ENCODE measurements at regions not wholly inside any gene's neighbourhood (a gene's known extent, or its start where the extent isn't known, plus 50 kb on each side); places are given as distances from the start of the nearest gene placed in this dataset.

GRCh38 chr5:29229461-29229860, 1964.0 kb upstream of the CDH6 start:
- Histone ChIP-seq H3K9me3 (no peaks in the 10 kb centered on the region), H3K27ac (ENCODE audit: low read depth in 2 of 2, low read length in 1 of 2) (no peak overlapping the region), H3K4me3 (ENCODE audit: low read depth in 2 of 2, low read length in 1 of 2) (no peak overlapping the region), H3K9me2 (no peaks in the 10 kb centered on the region), H3K79me2 (ENCODE audit: insufficient read depth) (no peaks in the 10 kb centered on the region), H3K4me1 (ENCODE audit: control insufficient read depth in 1 of 2, insufficient read depth in 2 of 2, low read depth in 1 of 2, low read length in 1 of 2) (no peaks in the 10 kb centered on the region), H3K27me3 (ENCODE audit: insufficient read depth) (no peaks in the 10 kb centered on the region), H2AFZ (ENCODE audit: low read depth) (no peak overlapping the region), H3K36me3 (replicated peaks in 1 of 2; ENCODE audit: control insufficient read depth in 1 of 2, insufficient read depth in 2 of 2, low read length in 1 of 2) (no peaks in the 10 kb centered on the region), H3K9ac (no peak overlapping the region), H3K4me2 (no peak overlapping the region), H3F3A (replicated peaks; ENCODE audit: insufficient read depth) (no peaks in the 10 kb centered on the region), H4K20me1 (ENCODE audit: insufficient read depth) (no peaks in the 10 kb centered on the region)
- ChIA-PET POLR2A (no interaction called here), CTCF (no interaction called here)
- TF ChIP-seq CTCF (IDR thresholded peaks at IDR 0.05) (no peak), NRF1 (IDR thresholded peaks at IDR 0.05; ENCODE audit: low read depth, low read length) (no peak), SIN3A (IDR thresholded peaks at IDR 0.05; ENCODE audit: borderline replicate concordance, low read depth, low read length) (no peak), EP300 (IDR thresholded peaks at IDR 0.05; ENCODE audit: borderline replicate concordance in 1 of 2, low read depth in 1 of 2, low read length in 1 of 2) (no peak), TCF12 (IDR thresholded peaks at IDR 0.05) (no peak), EZH2phosphoT487 (IDR thresholded peaks at IDR 0.05; ENCODE audit: borderline replicate concordance, low read depth) (no peak), YY1 (IDR thresholded peaks at IDR 0.05; ENCODE audit: low read depth) (no peak)
- no peak for DNase-seq
- WGBS (ENCODE audit: low lambda C conversion rate) = 10% methylated on average over 2 of the region's 2 CpGs

- Histone ChIP-seq H2AFZ (ENCODE audit: low read depth) (no peak overlapping the region), H3K9me3 (no peaks in the 10 kb centered on the region), H3F3A (replicated peaks; ENCODE audit: insufficient read depth) (no peaks in the 10 kb centered on the region), H3K27ac (ENCODE audit: low read depth in 2 of 2, low read length in 1 of 2) (no peak overlapping the region), H3K9ac (no peak overlapping the region), H3K9me2 (no peaks in the 10 kb centered on the region), H3K79me2 (ENCODE audit: insufficient read depth) (no peaks in the 10 kb centered on the region), H3K27me3 (ENCODE audit: insufficient read depth) (no peaks in the 10 kb centered on the region), H3K4me2 (no peak overlapping the region), H3K4me3 (ENCODE audit: low read depth in 2 of 2, low read length in 1 of 2) (no peak overlapping the region), H3K36me3 (replicated peaks in 1 of 2; ENCODE audit: control insufficient read depth in 1 of 2, insufficient read depth in 2 of 2, low read length in 1 of 2) (no peaks in the 10 kb centered on the region), H3K4me1 (ENCODE audit: control insufficient read depth in 1 of 2, insufficient read depth in 2 of 2, low read depth in 1 of 2, low read length in 1 of 2) (no peaks in the 10 kb centered on the region), H4K20me1 (ENCODE audit: insufficient read depth) (no peaks in the 10 kb centered on the region)
- DNase-seq = no peak
- ChIA-PET POLR2A (no interaction called here), CTCF (interaction anchor here (1.1 kb wide), 1 partner anchor 17 kb away, joined by 3 read pairs; no protein-coding TSS in a partner anchor)
- TF ChIP-seq MXI1 (IDR thresholded peaks at IDR 0.05; ENCODE audit: low read depth, low read length) (no peak), RAD21 (IDR thresholded peaks at IDR 0.05; ENCODE audit: low read length) (no peak), MEF2A (IDR thresholded peaks at IDR 0.05; ENCODE audit: borderline replicate concordance, low read depth) (no peak), SIN3A (IDR thresholded peaks at IDR 0.05; ENCODE audit: borderline replicate concordance, low read depth, low read length) (no peak), ZBTB33 (IDR thresholded peaks at IDR 0.05; ENCODE audit: borderline replicate concordance, low read depth) (no peak), NFIC (IDR thresholded peaks at IDR 0.05; ENCODE audit: borderline replicate concordance) (no peak), RCOR1 (IDR thresholded peaks at IDR 0.05; ENCODE audit: low read length) (no peak)
Observed at GRCh38 chr5:29218138-29218537, 1975.3 kb upstream of the CDH6 start.

Measured in SK-N-SH (cell line).